Fibroblast of lung (primary cell): ENCODE measurements at regions not wholly inside any gene's neighbourhood (a gene's known extent, or its start where the extent isn't known, plus 50 kb on each side); places are given as distances from the start of the nearest gene placed in this dataset.

ENCODE experiments used
- CTCF ChIP-seq, 2 donors: IDR thresholded peaks in 1 of 2; conservative IDR thresholded peaks in 1 of 2; 1 replicate in 1 of 2; 2 replicates in 1 of 2; pipeline ENCODE4 v1.5.1; 2011 to 2012; ENCODE audit warnings: low read length in 2 of 2, control low read depth in 1 of 2, inconsistent platforms in 1 of 2, low read depth in 1 of 2, mild to moderate bottlenecking in 1 of 2
- EZH2 ChIP-seq: IDR thresholded peaks from 2 replicates; pipeline ENCODE4 v1.5.1; 2012; ENCODE audit warnings: low read length, control low read depth, mild to moderate bottlenecking; ENCODE audit errors: missing control alignments

GRCh38 chr2:59019566-59020159 lies 778.5 kb upstream of the FANCL start:
- TF ChIP-seq CTCF (conservative IDR thresholded peaks at IDR 0.05 in 1 of 2, IDR thresholded peaks at IDR 0.05 in 1 of 2; ENCODE audit: low read depth in 1 of 2, low read length in 2 of 2) = no peak
- TF ChIP-seq EZH2 = no peak
